IMR-90 (cell line): ENCODE measurements at regions not wholly inside any gene's neighbourhood (a gene's known extent, or its start where the extent isn't known, plus 50 kb on each side); places are given as distances from the start of the nearest gene placed in this dataset.

Experiments
- ATAC-seq: fragments of 200-7000 bp; cut with Tn5 transposase; 2 replicates; pipeline ENCODE4 v1.9.1; 2020; ENCODE audit warnings: low read depth, mild to moderate bottlenecking, moderate library complexity
- BruUV-seq: library from RNA; stranded (reverse); fragments of 400-500 nt; replicated peaks from 2 replicates; lab custom pipeline; 2021; lab: Mats Ljungman, UMichigan
- CTCF ChIA-PET: fragments of 300-600 bp; formaldehyde crosslinking; extraction: SDS; loops from one replicate; lab custom pipeline; 2021; ENCODE audit warnings: antibody characterized with exemption; lab: Yijun Ruan, JAX
- POLR2A ChIA-PET: fragments of 300-600 bp; sonication (Branson Sonifier 250); formaldehyde crosslinking; loops from one replicate; lab custom pipeline; 2022; ENCODE audit warnings: antibody characterized with exemption; ENCODE audit not compliant: unreplicated experiment; lab: Charles Lee
- DNase-seq: peaks from one replicate; pipeline ENCODE4 v3.0.0; 2013
- H2AFZ ChIP-seq: replicated peaks from 2 replicates; pipeline ENCODE3; 2013; ENCODE audit warnings: low read length, mild to moderate bottlenecking; ENCODE audit not compliant: poor library complexity
- H2AK5ac ChIP-seq: 2 replicates; pipeline ENCODE4 v1.6.1; 2013; ENCODE audit warnings: low read depth, low read length, inconsistent platforms
- H2AK9ac ChIP-seq: replicated peaks from 2 replicates; pipeline ENCODE3; 2013; ENCODE audit warnings: mild to moderate bottlenecking, low read depth, low read length, moderate library complexity; ENCODE audit not compliant: poor library complexity
- H2BK120ac ChIP-seq: 2 replicates; pipeline ENCODE4 v1.6.1; 2013; ENCODE audit warnings: low read depth, low read length, inconsistent platforms
- H2BK15ac ChIP-seq: 3 replicates; pipeline ENCODE4 v1.6.1; 2013; ENCODE audit warnings: low read depth, low read length, inconsistent platforms
- H2BK20ac ChIP-seq: 2 replicates; pipeline ENCODE4 v1.6.1; 2013; ENCODE audit warnings: low read depth, mild to moderate bottlenecking, inconsistent platforms, low read length, moderate library complexity
- H2BK5ac ChIP-seq: 2 replicates; pipeline ENCODE4 v1.6.1; 2013; ENCODE audit warnings: mild to moderate bottlenecking, low read depth, low read length, inconsistent platforms; ENCODE audit not compliant: poor library complexity, severe bottlenecking
- H3K14ac ChIP-seq: replicated peaks from 2 replicates; pipeline ENCODE4 v1.6.1; 2013; ENCODE audit warnings: low read depth, low read length, inconsistent platforms
- H3K18ac ChIP-seq: 2 replicates; pipeline ENCODE4 v1.6.1; 2013; ENCODE audit warnings: low read depth, low read length, control low read depth
- H3K23ac ChIP-seq: 2 replicates; pipeline ENCODE4 v1.6.1; 2013; ENCODE audit warnings: low read depth, low read length, inconsistent platforms
- H3K27ac ChIP-seq: 2 replicates; pipeline ENCODE4 v1.5.1; 2013; ENCODE audit warnings: mild to moderate bottlenecking, control low read depth, low read length; ENCODE audit not compliant: insufficient read depth
- H3K27me3 ChIP-seq: 2 replicates; pipeline ENCODE4 v1.6.1; 2013; ENCODE audit warnings: low read length; ENCODE audit not compliant: control insufficient read depth, insufficient read depth
- H3K36me3 ChIP-seq: 2 replicates; pipeline ENCODE4 v1.6.1; 2013; ENCODE audit warnings: low read length, mixed read lengths; ENCODE audit not compliant: control insufficient read depth, insufficient read depth
- H3K4ac ChIP-seq: 2 replicates; pipeline ENCODE4 v1.6.1; 2013; ENCODE audit warnings: low read depth, low read length, inconsistent platforms
- H3K4me1 ChIP-seq: 2 replicates; pipeline ENCODE4 v1.6.1; 2013; ENCODE audit warnings: low read length, mixed read lengths; ENCODE audit not compliant: control insufficient read depth, insufficient read depth
- H3K4me2 ChIP-seq: 2 replicates; pipeline ENCODE4 v1.6.1; 2013; ENCODE audit warnings: low read depth, mild to moderate bottlenecking, control low read depth, low read length, moderate library complexity
- H3K4me3 ChIP-seq: 2 replicates; pipeline ENCODE4 v1.5.1; 2013; ENCODE audit warnings: low read depth, mild to moderate bottlenecking, control low read depth, low read length, moderate library complexity; ENCODE audit not compliant: insufficient read depth
- H3K56ac ChIP-seq: 2 replicates; pipeline ENCODE4 v1.6.1; 2013; ENCODE audit warnings: low read length, inconsistent platforms; ENCODE audit not compliant: insufficient read depth; ENCODE audit errors: extremely low read depth
- H3K79me1 ChIP-seq, 2 experiments: 2 replicates each; pipeline ENCODE4 v1.6.1; 2013; ENCODE audit warnings: low read length in 2 of 2, inconsistent platforms in 1 of 2, low read depth in 1 of 2
- H3K9ac ChIP-seq: 2 replicates; pipeline ENCODE4 v1.6.1; 2013; ENCODE audit warnings: low read depth, low read length, control low read depth
- H3K9me1 ChIP-seq: 2 replicates; pipeline ENCODE4 v1.6.1; 2013; ENCODE audit warnings: low read length, inconsistent platforms; ENCODE audit not compliant: insufficient read depth
- H3K9me3 ChIP-seq: 2 replicates; pipeline ENCODE4 v1.6.1; 2013; ENCODE audit warnings: low read length; ENCODE audit not compliant: control insufficient read depth, insufficient read depth
- H4K20me1 ChIP-seq: 2 replicates; pipeline ENCODE4 v1.6.1; 2013; ENCODE audit warnings: low read length, inconsistent platforms; ENCODE audit not compliant: insufficient read depth
- H4K5ac ChIP-seq: 2 replicates; pipeline ENCODE4 v1.6.1; 2013; ENCODE audit warnings: mild to moderate bottlenecking, low read depth, low read length, control low read depth
- H4K8ac ChIP-seq, 2 experiments: 2 replicates each; pipeline ENCODE4 v1.6.1; 2013; ENCODE audit warnings: low read depth in 2 of 2, low read length in 2 of 2, control low read depth in 1 of 2, inconsistent platforms in 1 of 2
- H4K91ac ChIP-seq: 2 replicates; pipeline ENCODE4 v1.6.1; 2013; ENCODE audit warnings: low read depth, low read length, inconsistent platforms; ENCODE audit not compliant: insufficient read depth
- CHD1 ChIP-seq: IDR thresholded peaks from 2 replicates; pipeline ENCODE4 v1.6.1; 2012; ENCODE audit warnings: low read depth, low read length, improper control_type of control experiment
- FOS ChIP-seq: fragments of 150-350 bp; IDR thresholded peaks from 2 replicates; pipeline ENCODE4 v1.6.1; 2016; ENCODE audit warnings: low read depth, low read length
- MAZ ChIP-seq: IDR thresholded peaks from 2 replicates; pipeline ENCODE4 v1.6.1; 2012; ENCODE audit warnings: low read depth, mild to moderate bottlenecking, low read length, improper control_type of control experiment, moderate library complexity, borderline replicate concordance
- MXI1 ChIP-seq: IDR thresholded peaks from 2 replicates; pipeline ENCODE4 v1.6.1; 2012; ENCODE audit warnings: low read depth, mild to moderate bottlenecking, low read length, moderate library complexity, borderline replicate concordance
- POLR2A ChIP-seq: IDR thresholded peaks from 2 replicates; pipeline ENCODE4 v1.6.1; 2012; ENCODE audit warnings: mild to moderate bottlenecking, low read depth, low read length
- RAD21 ChIP-seq: IDR thresholded peaks from 2 replicates; pipeline ENCODE4 v1.6.1; 2012; ENCODE audit warnings: low read length, improper control_type of control experiment
- RCOR1 ChIP-seq: IDR thresholded peaks from 2 replicates; pipeline ENCODE4 v1.6.1; 2012; ENCODE audit warnings: mild to moderate bottlenecking, low read length, improper control_type of control experiment; ENCODE audit not compliant: insufficient replicate concordance
- RFX5 ChIP-seq: IDR thresholded peaks from 2 replicates; pipeline ENCODE4 v1.8.0; 2012; ENCODE audit warnings: low read depth, mild to moderate bottlenecking, low read length, moderate library complexity
- SMC3 ChIP-seq: fragments of 150-350 bp; IDR thresholded peaks from 2 replicates; pipeline ENCODE4 v1.6.1; 2016; ENCODE audit warnings: low read depth, mild to moderate bottlenecking, antibody characterized with exemption, low read length, moderate library complexity
- USF2 ChIP-seq: fragments of 150-350 bp; IDR thresholded peaks from 2 replicates; pipeline ENCODE4 v1.6.1; 2017; ENCODE audit warnings: mild to moderate bottlenecking, antibody characterized with exemption, low read length, low read depth
- WGBS, 2 experiments: methylation state at CpG; one replicate each; pipeline versions ENCODE4 v1.1.5 to v1.1.7; 2013; ENCODE audit warnings: missing lambda C conversion rate in 2 of 2; ENCODE audit not compliant: insufficient read length in 1 of 2; ENCODE audit errors: extremely low coverage in 2 of 2; 5-methylcytosine and 5-hydroxymethylcytosine counted together
- dilution Hi-C: fragments of 300-500 bp; cut with HindIII; formaldehyde crosslinking; loops from one replicate; pipeline ENCODE4 v1.14.3; 2018; ENCODE audit warnings: low sequenced_read_pairs; ENCODE audit not compliant: unreplicated experiment
- in situ Hi-C: fragments of 300-500 bp; cut with MboI; formaldehyde crosslinking; loops from 3 replicates; pipeline ENCODE4 v1.14.3; 2019; ENCODE audit warnings: low sequenced_read_pairs, inconsistent platforms, mixed read lengths
- intact Hi-C: fragments of 100-400 bp; cut with micrococcal nuclease; formaldehyde crosslinking; loops from 2 replicates; pipeline ENCODE4 v1.10.0; 2022
- TF ChIP-seq, protein P1 (sequence below): fragments of 150-350 bp; IDR thresholded peaks from 2 replicates; pipeline ENCODE4 v1.6.1; 2016; ENCODE audit warnings: low read depth, mild to moderate bottlenecking, low read length, moderate library complexity, borderline replicate concordance
- TF ChIP-seq, protein P2 (sequence below): conservative IDR thresholded peaks from 2 replicates; pipeline ENCODE4 v1.5.1; 2012; ENCODE audit warnings: mild to moderate bottlenecking, low read depth, low read length, improper control_type of control experiment

- BruUV-seq = no TSS peak
- Histone ChIP-seq H2AK5ac (no peak overlapping the region), H3K27ac (no peak overlapping the region), H4K20me1 (no peaks in the 10 kb centered on the region), H3K36me3 (no peaks in the 10 kb centered on the region), H3K27me3 (no peaks in the 10 kb centered on the region), H2BK5ac (no peak overlapping the region), H3K14ac (no peak overlapping the region), H3K9me3 (peaks cover 8% of the 10 kb centered on the region; the same call in 1 of the 2 replicates), H3K4me3 (no peak overlapping the region), H2AFZ (no peak overlapping the region), H4K8ac (no peak overlapping the region), H2BK15ac (no peak overlapping the region), H2AK9ac (no peak overlapping the region), H3K9ac (no peak overlapping the region), H3K18ac (no peak overlapping the region), H4K91ac (no peak overlapping the region), H2BK20ac (no peak overlapping the region), H3K4me1 (no peaks in the 10 kb centered on the region), H2BK120ac (no peak overlapping the region), H4K5ac (no peak overlapping the region), H3K9me1 (no peaks in the 10 kb centered on the region), H3K56ac (no peak overlapping the region), H3K79me1 (no peaks in the 10 kb centered on the region), H3K4ac (no peak overlapping the region), H3K23ac (no peak overlapping the region), H3K4me2 (no peak overlapping the region)
- ATAC-seq (no peak), DNase-seq (no peak)
- TF ChIP-seq USF2 (no peak), RCOR1 (no peak), RFX5 (no peak), MAZ (no peak), FOS (no peak), RAD21 (no peak), POLR2A (no peak), CHD1 (no peak), MXI1 (no peak), SMC3 (no peak)
- TF ChIP-seq, protein P1, sequence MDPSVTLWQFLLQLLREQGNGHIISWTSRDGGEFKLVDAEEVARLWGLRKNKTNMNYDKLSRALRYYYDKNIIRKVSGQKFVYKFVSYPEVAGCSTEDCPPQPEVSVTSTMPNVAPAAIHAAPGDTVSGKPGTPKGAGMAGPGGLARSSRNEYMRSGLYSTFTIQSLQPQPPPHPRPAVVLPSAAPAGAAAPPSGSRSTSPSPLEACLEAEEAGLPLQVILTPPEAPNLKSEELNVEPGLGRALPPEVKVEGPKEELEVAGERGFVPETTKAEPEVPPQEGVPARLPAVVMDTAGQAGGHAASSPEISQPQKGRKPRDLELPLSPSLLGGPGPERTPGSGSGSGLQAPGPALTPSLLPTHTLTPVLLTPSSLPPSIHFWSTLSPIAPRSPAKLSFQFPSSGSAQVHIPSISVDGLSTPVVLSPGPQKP = no peak
- TF ChIP-seq, protein P2, sequence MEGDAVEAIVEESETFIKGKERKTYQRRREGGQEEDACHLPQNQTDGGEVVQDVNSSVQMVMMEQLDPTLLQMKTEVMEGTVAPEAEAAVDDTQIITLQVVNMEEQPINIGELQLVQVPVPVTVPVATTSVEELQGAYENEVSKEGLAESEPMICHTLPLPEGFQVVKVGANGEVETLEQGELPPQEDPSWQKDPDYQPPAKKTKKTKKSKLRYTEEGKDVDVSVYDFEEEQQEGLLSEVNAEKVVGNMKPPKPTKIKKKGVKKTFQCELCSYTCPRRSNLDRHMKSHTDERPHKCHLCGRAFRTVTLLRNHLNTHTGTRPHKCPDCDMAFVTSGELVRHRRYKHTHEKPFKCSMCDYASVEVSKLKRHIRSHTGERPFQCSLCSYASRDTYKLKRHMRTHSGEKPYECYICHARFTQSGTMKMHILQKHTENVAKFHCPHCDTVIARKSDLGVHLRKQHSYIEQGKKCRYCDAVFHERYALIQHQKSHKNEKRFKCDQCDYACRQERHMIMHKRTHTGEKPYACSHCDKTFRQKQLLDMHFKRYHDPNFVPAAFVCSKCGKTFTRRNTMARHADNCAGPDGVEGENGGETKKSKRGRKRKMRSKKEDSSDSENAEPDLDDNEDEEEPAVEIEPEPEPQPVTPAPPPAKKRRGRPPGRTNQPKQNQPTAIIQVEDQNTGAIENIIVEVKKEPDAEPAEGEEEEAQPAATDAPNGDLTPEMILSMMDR = no peak
- WGBS, 2 experiments = 0% methylated on average over 1 of the region's 4 CpGs; no CpG with 5 or more reads in 1 of the 2 experiments
- CTCF ChIA-PET = no interaction called here
- POLR2A ChIA-PET = no interaction called here
- dilution Hi-C loops = no loop called here
- intact Hi-C loops = no loop called here
- in situ Hi-C loops = no loop called here
Observed at GRCh38 chr15:85963262-85963760, 116.4 kb upstream of the AGBL1 start.
